Activated T-helper 9 cell treated with anti-CD3 and anti-CD28 coated beads, Interleukin-2, amount 50 U/mL, for 16 hours (primary cell): ENCODE measurements at regions not wholly inside any gene's neighbourhood (a gene's known extent, or its start where the extent isn't known, plus 50 kb on each side); places are given as distances from the start of the nearest gene placed in this dataset.

Experiments used
- DNase-seq: peaks from one replicate; pipeline ENCODE4 v3.0.0-alpha.2; 2020; ENCODE audit warnings: low read depth

- no peak for DNase-seq
Observed at GRCh38 chrX:122783918-122784317, 400.2 kb upstream of the GRIA3 start.

GRCh38 chrX:122787231-122787630 lies 396.8 kb upstream of the GRIA3 start:
- no peak for DNase-seq

- DNase-seq, result no peak
Observed at GRCh38 chrX:122788216-122788615, 395.9 kb upstream of the GRIA3 start.

GRCh38 chrX:122790376-122791095 lies 393.5 kb upstream of the GRIA3 start:
- no peak for DNase-seq

GRCh38 chrX:122813876-122814275 lies 370.2 kb upstream of the GRIA3 start:
- DNase-seq, result no peak

GRCh38 chrX:122816288-122816687 lies 367.8 kb upstream of the GRIA3 start:
- DNase-seq, result no peak

GRCh38 chrX:122817321-122817955 lies 366.6 kb upstream of the GRIA3 start:
- DNase-seq, result no peak

GRCh38 chrX:122818068-122818467 lies 366.0 kb upstream of the GRIA3 start:
- DNase-seq, result no peak

- DNase-seq, result no peak
Observed at GRCh38 chrX:122833230-122833629, 350.8 kb upstream of the GRIA3 start.

GRCh38 chrX:122835886-122836285 lies 348.2 kb upstream of the GRIA3 start:
- DNase-seq, result no peak

GRCh38 chrX:122850326-122850725 lies 333.8 kb upstream of the GRIA3 start:
- no peak for DNase-seq

- no peak for DNase-seq
Observed at GRCh38 chrX:122856205-122856604, 327.9 kb upstream of the GRIA3 start.

- no peak for DNase-seq
Observed at GRCh38 chrX:122857734-122858133, 326.3 kb upstream of the GRIA3 start.

- no peak for DNase-seq
Observed at GRCh38 chrX:122863067-122863466, 321.0 kb upstream of the GRIA3 start.

GRCh38 chrX:122866532-122866931 lies 317.5 kb upstream of the GRIA3 start:
- no peak for DNase-seq

GRCh38 chrX:122868631-122869030 lies 315.4 kb upstream of the GRIA3 start:
- no peak for DNase-seq

- no peak for DNase-seq
Observed at GRCh38 chrX:122869171-122869570, 314.9 kb upstream of the GRIA3 start.

- no peak for DNase-seq
Observed at GRCh38 chrX:122878269-122878668, 305.8 kb upstream of the GRIA3 start.

- DNase-seq, result no peak
Observed at GRCh38 chrX:122880952-122881351, 303.1 kb upstream of the GRIA3 start.

- DNase-seq, result no peak
Observed at GRCh38 chrX:122890729-122891128, 293.3 kb upstream of the GRIA3 start.

GRCh38 chrX:122906726-122907125 lies 277.4 kb upstream of the GRIA3 start:
- no peak for DNase-seq

GRCh38 chrX:122907375-122907774 lies 276.7 kb upstream of the GRIA3 start:
- no peak for DNase-seq

GRCh38 chrX:122910697-122911096 lies 273.4 kb upstream of the GRIA3 start:
- no peak for DNase-seq

GRCh38 chrX:122913134-122913533 lies 270.9 kb upstream of the GRIA3 start:
- DNase-seq, result no peak
